ENCODE measurements at regions not wholly inside any gene's neighbourhood (a gene's known extent, or its start where the extent isn't known, plus 50 kb on each side); places are given as distances from the start of the nearest gene placed in this dataset.

- no peak for ATAC-seq
These were observed 231.4 kb upstream of the TRPM3 start for GRCh38 chr9:71352837-71353236.

GRCh38 chr9:71349218-71349617 is 227.8 kb upstream of the TRPM3 start:
- TF ChIP-seq OSR1 (CRISPR knock-in tag; IDR thresholded peaks at IDR 0.05) = no peak
- no peak for TF ChIP-seq BACH2 (CRISPR knock-in tag; IDR thresholded peaks at IDR 0.05; ENCODE audit: borderline replicate concordance)
- no peak for TF ChIP-seq POU6F1 (CRISPR knock-in tag; IDR thresholded peaks at IDR 0.05; ENCODE audit: borderline replicate concordance, low read depth)
- TF ChIP-seq ISL1 (CRISPR knock-in tag; IDR thresholded peaks at IDR 0.05) = no peak
- TF ChIP-seq ESRRG (CRISPR knock-in tag; IDR thresholded peaks at IDR 0.05) = no peak

More at GRCh38 chr9:71352837-71353236, 231.4 kb upstream of the TRPM3 start:
- TF ChIP-seq SNAI2 (CRISPR knock-in tag; IDR thresholded peaks at IDR 0.05) (no peak), BACH2 (CRISPR knock-in tag; IDR thresholded peaks at IDR 0.05; ENCODE audit: borderline replicate concordance) (no peak), ZC3H10 (CRISPR knock-in tag; IDR thresholded peaks at IDR 0.05) (no peak), ZNF70 (CRISPR knock-in tag; IDR thresholded peaks at IDR 0.05) (no peak), RARB (CRISPR knock-in tag; IDR thresholded peaks at IDR 0.05) (no peak), POU6F1 (CRISPR knock-in tag; IDR thresholded peaks at IDR 0.05; ENCODE audit: borderline replicate concordance, low read depth) (no peak), PPARA (CRISPR knock-in tag; IDR thresholded peaks at IDR 0.05; ENCODE audit: borderline replicate concordance) (no peak), ARNTL (CRISPR knock-in tag; IDR thresholded peaks at IDR 0.05; ENCODE audit: borderline replicate concordance, low read depth) (no peak), ISL1 (CRISPR knock-in tag; IDR thresholded peaks at IDR 0.05) (no peak), ESRRG (CRISPR knock-in tag; IDR thresholded peaks at IDR 0.05) (no peak), TSHZ2 (CRISPR knock-in tag; IDR thresholded peaks at IDR 0.05) (no peak), GLIS3 (CRISPR knock-in tag; IDR thresholded peaks at IDR 0.05) (no peak), PATZ1 (CRISPR knock-in tag; IDR thresholded peaks at IDR 0.05; ENCODE audit: borderline replicate concordance) (no peak)

GRCh38 chr9:71333321-71333720 is 211.9 kb upstream of the TRPM3 start:
- no peak for ATAC-seq
- TF ChIP-seq TSHZ2 (CRISPR knock-in tag; IDR thresholded peaks at IDR 0.05) (no peak), CREB5 (CRISPR knock-in tag; IDR thresholded peaks at IDR 0.05; ENCODE audit: low read depth) (no peak), ISL1 (CRISPR knock-in tag; IDR thresholded peaks at IDR 0.05) (no peak)

More at GRCh38 chr9:71349218-71349617, 227.8 kb upstream of the TRPM3 start:
- ATAC-seq = no peak
